ENCODE measurements at regions not wholly inside any gene's neighbourhood (a gene's known extent, or its start where the extent isn't known, plus 50 kb on each side); places are given as distances from the start of the nearest gene placed in this dataset.

GRCh38 chr9:79041266-79041665, 530.5 kb upstream of the TLE4 start:
- H3K27me3 ChIP-seq (ENCODE audit: control insufficient read depth, insufficient read depth, low read length) = no peaks in the 10 kb centered on the region
- H3K79me2 ChIP-seq (ENCODE audit: control insufficient read depth, insufficient read depth, low read length) = no peaks in the 10 kb centered on the region
- no peak overlapping the region for H3K4me2 ChIP-seq (ENCODE audit: extremely low read depth, insufficient read depth, low read length)
- H3K4me3 ChIP-seq (replicated peaks in 1 of 4; ENCODE audit: control extremely low read depth in 1 of 4, insufficient read depth in 1 of 4, low read depth in 3 of 4, low read length in 4 of 4) = no peak overlapping the region
- no peak overlapping the region for H3K9ac ChIP-seq (ENCODE audit: insufficient read depth, low read length)
- H3K9me3 ChIP-seq (ENCODE audit: control insufficient read depth, insufficient read depth, low read depth, low read length) = no peaks in the 10 kb centered on the region
- no peaks in the 10 kb centered on the region for H3K4me1 ChIP-seq (ENCODE audit: control insufficient read depth, extremely low read depth, insufficient read depth, low read length)
- DNase-seq (ENCODE audit: low read depth in 2 of 2) = no peak
- no peak overlapping the region for H2AFZ ChIP-seq (ENCODE audit: low read length)
- no peaks in the 10 kb centered on the region for H3K36me3 ChIP-seq (ENCODE audit: control insufficient read depth, insufficient read depth, low read length)
- H4K20me1 ChIP-seq (ENCODE audit: control insufficient read depth, extremely low read depth, insufficient read depth, low read length) = no peaks in the 10 kb centered on the region
- no peak for TF ChIP-seq CTCF (conservative IDR thresholded peaks at IDR 0.05 in 1 of 2, IDR thresholded peaks at IDR 0.05 in 1 of 2; ENCODE audit: low read depth in 1 of 2, low read length in 2 of 2)
- no peak for TF ChIP-seq EZH2 (IDR thresholded peaks at IDR 0.05; ENCODE audit: low read length, missing control alignments)
- H3K27ac ChIP-seq (ENCODE audit: insufficient read depth, low read length) = no peak overlapping the region

- Histone ChIP-seq H3K27me3 (ENCODE audit: control insufficient read depth, insufficient read depth, low read length) (no peaks in the 10 kb centered on the region), H4K20me1 (ENCODE audit: control insufficient read depth, extremely low read depth, insufficient read depth, low read length) (no peaks in the 10 kb centered on the region), H3K27ac (ENCODE audit: insufficient read depth, low read length) (no peak overlapping the region), H3K36me3 (ENCODE audit: control insufficient read depth, insufficient read depth, low read length) (no peaks in the 10 kb centered on the region), H3K4me1 (ENCODE audit: control insufficient read depth, extremely low read depth, insufficient read depth, low read length) (no peaks in the 10 kb centered on the region), H3K9ac (ENCODE audit: insufficient read depth, low read length) (no peak overlapping the region), H3K4me2 (ENCODE audit: extremely low read depth, insufficient read depth, low read length) (no peak overlapping the region), H3K4me3 (replicated peaks in 1 of 4; ENCODE audit: control extremely low read depth in 1 of 4, insufficient read depth in 1 of 4, low read depth in 3 of 4, low read length in 4 of 4) (no peak overlapping the region), H3K9me3 (ENCODE audit: control insufficient read depth, insufficient read depth, low read depth, low read length) (no peaks in the 10 kb centered on the region), H3K79me2 (ENCODE audit: control insufficient read depth, insufficient read depth, low read length) (no peaks in the 10 kb centered on the region), H2AFZ (ENCODE audit: low read length) (no peak overlapping the region)
- TF ChIP-seq CTCF (conservative IDR thresholded peaks at IDR 0.05 in 1 of 2, IDR thresholded peaks at IDR 0.05 in 1 of 2; ENCODE audit: low read depth in 1 of 2, low read length in 2 of 2) (no peak), EZH2 (IDR thresholded peaks at IDR 0.05; ENCODE audit: low read length, missing control alignments) (no peak)
- no peak for DNase-seq (ENCODE audit: low read depth in 2 of 2)
Observed at GRCh38 chr9:79043916-79044315, 527.8 kb upstream of the TLE4 start.

- Histone ChIP-seq H2AFZ (ENCODE audit: low read length) (no peak overlapping the region), H3K79me2 (ENCODE audit: control insufficient read depth, insufficient read depth, low read length) (no peaks in the 10 kb centered on the region), H3K36me3 (ENCODE audit: control insufficient read depth, insufficient read depth, low read length) (no peaks in the 10 kb centered on the region), H4K20me1 (ENCODE audit: control insufficient read depth, extremely low read depth, insufficient read depth, low read length) (no peaks in the 10 kb centered on the region), H3K4me3 (replicated peaks in 1 of 4; ENCODE audit: control extremely low read depth in 1 of 4, insufficient read depth in 1 of 4, low read depth in 3 of 4, low read length in 4 of 4) (no peak overlapping the region), H3K4me1 (ENCODE audit: control insufficient read depth, extremely low read depth, insufficient read depth, low read length) (no peaks in the 10 kb centered on the region), H3K9ac (ENCODE audit: insufficient read depth, low read length) (no peak overlapping the region), H3K27me3 (ENCODE audit: control insufficient read depth, insufficient read depth, low read length) (no peaks in the 10 kb centered on the region), H3K9me3 (ENCODE audit: control insufficient read depth, insufficient read depth, low read depth, low read length) (no peaks in the 10 kb centered on the region), H3K27ac (ENCODE audit: insufficient read depth, low read length) (no peak overlapping the region), H3K4me2 (ENCODE audit: extremely low read depth, insufficient read depth, low read length) (no peak overlapping the region)
- peak in 1 of 2 donors; percentile 19 for DNase-seq (ENCODE audit: low read depth in 2 of 2)
- no peak for TF ChIP-seq EZH2 (IDR thresholded peaks at IDR 0.05; ENCODE audit: low read length, missing control alignments)
- TF ChIP-seq CTCF (conservative IDR thresholded peaks at IDR 0.05 in 1 of 2, IDR thresholded peaks at IDR 0.05 in 1 of 2; ENCODE audit: low read depth in 1 of 2, low read length in 2 of 2) = no peak
Observed at GRCh38 chr9:79046401-79046800, 525.4 kb upstream of the TLE4 start.
